H1 (cell line): ENCODE measurements at regions not wholly inside any gene's neighbourhood (a gene's known extent, or its start where the extent isn't known, plus 50 kb on each side); places are given as distances from the start of the nearest gene placed in this dataset.
A peak's percentile ranks its signal among the peaks of the same experiment; 100 is the strongest.

Experiments used
- CTCF ChIA-PET: fragments of 300-600 bp; sonication (Branson Sonifier 250); formaldehyde crosslinking; loops from one replicate; lab custom pipeline; 2021; ENCODE audit not compliant: partially characterized antibody; lab: Charles Lee
- POLR2A ChIA-PET: fragments of 300-600 bp; sonication (Branson Sonifier 250); formaldehyde crosslinking; loops from one replicate; lab custom pipeline; 2021; ENCODE audit warnings: inconsistent platforms; ENCODE audit not compliant: partially characterized antibody; lab: Charles Lee
- DNase-seq, 2 experiments: peaks; one replicate each; pipeline versions ENCODE4 v3.0.0 to v3.0.0-alpha.2; 2010 to 2022; ENCODE audit warnings: low spot score in 2 of 2, low read depth in 1 of 2, mixed read lengths in 1 of 2
- FAIRE-seq: peaks from 2 replicates; lab custom pipeline; 2011; peaks lifted over from hg19 to GRCh38; lab: Jason Lieb, UNC
- H2AFZ ChIP-seq: 2 replicates; pipeline ENCODE4 v1.8.1; 2012; ENCODE audit warnings: low read length, inconsistent platforms
- H2AK5ac ChIP-seq: 2 replicates; pipeline ENCODE4 v1.6.1; 2013; ENCODE audit warnings: low read depth, low read length
- H2BK120ac ChIP-seq: replicated peaks from 2 replicates; pipeline ENCODE3; 2013; ENCODE audit warnings: low read depth, low read length, inconsistent platforms
- H2BK12ac ChIP-seq: 2 replicates; pipeline ENCODE4 v1.6.1; 2013; ENCODE audit warnings: low read depth, low read length
- H2BK15ac ChIP-seq: 2 replicates; pipeline ENCODE4 v1.6.1; 2013; ENCODE audit warnings: low read length
- H2BK20ac ChIP-seq: 2 replicates; pipeline ENCODE4 v1.6.1; 2013; ENCODE audit warnings: low read length
- H2BK5ac ChIP-seq: 2 replicates; pipeline ENCODE4 v1.6.1; 2013; ENCODE audit warnings: low read depth, low read length
- H3K14ac ChIP-seq: 2 replicates; pipeline ENCODE4 v1.6.1; 2013; ENCODE audit warnings: inconsistent platforms; ENCODE audit not compliant: insufficient read length
- H3K18ac ChIP-seq: 2 replicates; pipeline ENCODE4 v1.6.1; 2013; ENCODE audit warnings: low read length; ENCODE audit errors: extremely low read depth
- H3K23ac ChIP-seq: 2 replicates; pipeline ENCODE4 v1.6.1; 2013; ENCODE audit warnings: inconsistent platforms; ENCODE audit not compliant: insufficient read length
- H3K23me2 ChIP-seq: 2 replicates; pipeline ENCODE4 v1.6.1; 2013; ENCODE audit warnings: low read depth, low read length
- H3K27ac ChIP-seq: 2 replicates; pipeline ENCODE4 v1.6.1; 2011; ENCODE audit warnings: low read depth, low read length, inconsistent platforms
- H3K27me3 ChIP-seq, 4 experiments: replicated peaks in 1 of 4; 1 replicate in 1 of 4; 2 replicates in 3 of 4; pipeline versions ENCODE4 v1.6.1 to v1.8.1; 2011 to 2013; ENCODE audit warnings: low read length in 3 of 4, mild to moderate bottlenecking in 3 of 4, inconsistent platforms in 2 of 4, mixed read lengths in 2 of 4, moderate library complexity in 1 of 4; ENCODE audit not compliant: control insufficient read depth in 3 of 4, insufficient read depth in 3 of 4; ENCODE audit errors: extremely low read depth in 1 of 4
- H3K36me3 ChIP-seq, 4 experiments: 2 replicates each; pipeline versions ENCODE4 v1.6.1 to v1.8.1; 2011 to 2013; ENCODE audit warnings: mild to moderate bottlenecking in 4 of 4, low read length in 3 of 4, moderate library complexity in 2 of 4, control low read depth in 1 of 4, inconsistent platforms in 1 of 4; ENCODE audit not compliant: insufficient read depth in 4 of 4, control insufficient read depth in 2 of 4
- H3K4ac ChIP-seq: replicated peaks from 2 replicates; pipeline ENCODE3; 2013; ENCODE audit warnings: low read length, low read depth, mixed read lengths, inconsistent platforms; ENCODE audit not compliant: insufficient read length
- H3K4me1 ChIP-seq, 4 experiments: replicated peaks in 1 of 4; 1 replicate in 1 of 4; 2 replicates in 3 of 4; pipeline versions ENCODE4 v1.6.1 to v1.8.1; 2011 to 2013; ENCODE audit warnings: low read length in 3 of 4, inconsistent platforms in 2 of 4, mixed read lengths in 1 of 4; ENCODE audit not compliant: insufficient read depth in 4 of 4, control insufficient read depth in 3 of 4
- H3K4me2 ChIP-seq, 2 experiments: 2 replicates each; pipeline versions ENCODE4 v1.6.1 to v1.8.1; 2011 to 2013; ENCODE audit warnings: low read depth in 2 of 2, low read length in 2 of 2, control low read depth in 1 of 2, inconsistent platforms in 1 of 2, mild to moderate bottlenecking in 1 of 2; ENCODE audit not compliant: insufficient read depth in 1 of 2
- H3K4me3 ChIP-seq, 4 experiments: fragments of 200-600, 300-600 bp in 1 of 4; sonication (generic), shearing (Covaris generic), sonication (Bioruptor Twin) in 1 of 4; 2 replicates each; pipeline versions ENCODE4 v1.5.1 to v1.8.1; 2011 to 2016; ENCODE audit warnings: low read length in 4 of 4, low read depth in 3 of 4, control low read depth in 2 of 4, inconsistent platforms in 2 of 4, mild to moderate bottlenecking in 2 of 4, mixed read lengths in 1 of 4, moderate library complexity in 1 of 4; ENCODE audit not compliant: insufficient read depth in 2 of 4; ENCODE audit errors: extremely low read depth in 1 of 4
- H3K56ac ChIP-seq: replicated peaks from 2 replicates; pipeline ENCODE3; 2013; ENCODE audit warnings: low read depth, mild to moderate bottlenecking, mixed read lengths, low read length, inconsistent platforms; ENCODE audit not compliant: insufficient read length
- H3K79me1 ChIP-seq: 2 replicates; pipeline ENCODE4 v1.6.1; 2013; ENCODE audit warnings: low read depth, low read length, control low read depth
- H3K79me2 ChIP-seq, 2 experiments: 2 replicates each; pipeline versions ENCODE4 v1.6.1 to v1.8.1; 2012 to 2013; ENCODE audit warnings: low read length in 2 of 2, mild to moderate bottlenecking in 2 of 2, inconsistent platforms in 1 of 2; ENCODE audit not compliant: insufficient read depth in 2 of 2, control insufficient read depth in 1 of 2
- H3K9ac ChIP-seq, 4 experiments: replicated peaks in 1 of 4; 1 replicate in 1 of 4; 2 replicates in 3 of 4; pipeline versions ENCODE4 v1.6.1 to v1.8.1; 2011 to 2013; ENCODE audit warnings: low read depth in 3 of 4, low read length in 3 of 4, control low read depth in 2 of 4, mild to moderate bottlenecking in 2 of 4, moderate library complexity in 2 of 4, inconsistent platforms in 1 of 4; ENCODE audit errors: extremely low read depth in 1 of 4
- H3K9me3 ChIP-seq, 2 experiments: 2 replicates each; pipeline versions ENCODE4 v1.6.1 to v1.8.1; 2012 to 2013; ENCODE audit warnings: mild to moderate bottlenecking in 2 of 2, moderate library complexity in 2 of 2, control low read depth in 1 of 2, inconsistent platforms in 1 of 2, low read depth in 1 of 2, low read length in 1 of 2, mixed read lengths in 1 of 2; ENCODE audit not compliant: insufficient read depth in 2 of 2
- H4K20me1 ChIP-seq, 2 experiments: replicated peaks in 1 of 2; 2 replicates each; pipeline versions ENCODE3 to v1.8.1; 2011 to 2013; ENCODE audit warnings: inconsistent platforms in 2 of 2, low read length in 2 of 2, mild to moderate bottlenecking in 1 of 2; ENCODE audit not compliant: insufficient read depth in 2 of 2, control insufficient read depth in 1 of 2
- H4K5ac ChIP-seq: 2 replicates; pipeline ENCODE4 v1.6.1; 2013; ENCODE audit warnings: low read length, low read depth, mixed read lengths, inconsistent platforms; ENCODE audit not compliant: insufficient read length
- H4K8ac ChIP-seq: 2 replicates; pipeline ENCODE4 v1.8.0; 2013; ENCODE audit warnings: mild to moderate bottlenecking, moderate library complexity, low read length, inconsistent platforms; ENCODE audit not compliant: insufficient read depth; ENCODE audit errors: extremely low read depth
- H4K91ac ChIP-seq: replicated peaks from 2 replicates; pipeline ENCODE3; 2013; ENCODE audit warnings: low read length, mixed read lengths, inconsistent platforms; ENCODE audit not compliant: insufficient read length
- BRCA1 ChIP-seq: IDR thresholded peaks from 2 replicates; pipeline ENCODE4 v1.6.1; 2012; ENCODE audit warnings: low read depth, low read length, improper control_type of control experiment
- GTF2F1 ChIP-seq: IDR thresholded peaks from 2 replicates; pipeline ENCODE4 v1.6.1; 2012; ENCODE audit warnings: low read depth, low read length, improper control_type of control experiment, borderline replicate concordance
- POLR2A ChIP-seq, 2 experiments: IDR thresholded peaks; 1 replicate in 1 of 2; 2 replicates in 1 of 2; pipeline ENCODE4 v1.6.1; 2011; ENCODE audit warnings: low read depth in 2 of 2, low read length in 2 of 2, mild to moderate bottlenecking in 2 of 2; ENCODE audit errors: control extremely low read depth in 1 of 2
- POU5F1 ChIP-seq: IDR thresholded peaks from 2 replicates; pipeline ENCODE4 v1.6.1; 2011; ENCODE audit warnings: low read depth, mild to moderate bottlenecking, low read length, moderate library complexity
- RBBP5 ChIP-seq: IDR thresholded peaks from 2 replicates; pipeline ENCODE4 v1.7.1; 2012; ENCODE audit warnings: low read depth, mild to moderate bottlenecking, inconsistent platforms, low read length, moderate library complexity, borderline replicate concordance
- WGBS, 2 experiments: shearing (Covaris generic) in 1 of 2; methylation state at CpG; one replicate each; pipeline versions ENCODE4 v1.1.6 to v1.1.7; 2013 to 2015; ENCODE audit warnings: low lambda C conversion rate in 2 of 2, mixed read lengths in 2 of 2, inconsistent platforms in 1 of 2, low coverage in 1 of 2, missing lambda C conversion rate in 1 of 2; ENCODE audit not compliant: insufficient replicate concordance in 2 of 2, insufficient coverage in 1 of 2, insufficient read length in 1 of 2; ENCODE audit errors: extremely low coverage in 1 of 2, missing lambda C conversion rate in 1 of 2; 5-methylcytosine and 5-hydroxymethylcytosine counted together

- Histone ChIP-seq H3K4me2 (no peak overlapping the region), H2BK15ac (no peak overlapping the region), H3K27ac (no peak overlapping the region), H3K36me3 (no peaks in the 10 kb centered on the region), H4K5ac (no peak overlapping the region), H3K27me3 (no peaks in the 10 kb centered on the region), H3K79me1 (no peaks in the 10 kb centered on the region), H4K91ac (no peak overlapping the region), H3K56ac (no peak overlapping the region), H3K23ac (no peak overlapping the region), H3K4me3 (no peak overlapping the region), H3K4me1 (no peaks in the 10 kb centered on the region), H2BK20ac (no peak overlapping the region), H2BK5ac (no peak overlapping the region), H2AK5ac (no peak overlapping the region), H2AFZ (peak overlapping the region; percentile 7; the same call in 1 of the 2 replicates), H2BK120ac (no peak overlapping the region), H3K9ac (no peak overlapping the region), H3K23me2 (no peaks in the 10 kb centered on the region), H3K4ac (no peak overlapping the region), H3K79me2 (no peaks in the 10 kb centered on the region), H4K20me1 (no peaks in the 10 kb centered on the region), H3K14ac (no peak overlapping the region), H3K18ac (no peak overlapping the region; the same call in 1 of the 2 replicates), H4K8ac (no peak overlapping the region), H2BK12ac (no peak overlapping the region), H3K9me3 (no peaks in the 10 kb centered on the region)
- ChIA-PET POLR2A (no interaction called here), CTCF (no interaction called here)
- no peak for DNase-seq
- FAIRE-seq, result no peak
- 76% methylated on average over 7 of the region's 7 CpGs; no CpG with 5 or more reads in 1 of the 2 experiments for WGBS, 2 experiments
- TF ChIP-seq BRCA1, result no peak
- no peak for TF ChIP-seq GTF2F1
- TF ChIP-seq RBBP5, result no peak
- TF ChIP-seq POLR2A (IDR thresholded peaks at IDR 0.05; ENCODE audit: control extremely low read depth in 1 of 2, low read depth in 2 of 2, low read length in 2 of 2), result no peak
- TF ChIP-seq POU5F1, result no peak
These were observed 306.7 kb upstream of the SALL1 start for GRCh38 chr16:51457775-51458174.
